ENCODE measurements at regions not wholly inside any gene's neighbourhood (a gene's known extent, or its start where the extent isn't known, plus 50 kb on each side); places are given as distances from the start of the nearest gene placed in this dataset.

- H3K4me1 ChIP-seq (ENCODE audit: control insufficient read depth, extremely low read depth, insufficient read depth, low read length), result no peaks in the 10 kb centered on the region
- dilution Hi-C loops (cut with MboI; ENCODE audit: extremely low pct_ligation_motif_present, low sequenced_read_pairs), result no loop called here
- H3K79me2 ChIP-seq (ENCODE audit: control insufficient read depth, insufficient read depth, low read length), result no peaks in the 10 kb centered on the region
- no peaks in the 10 kb centered on the region for H3K9me3 ChIP-seq (ENCODE audit: control insufficient read depth, low read depth, low read length)
- H3K27me3 ChIP-seq (ENCODE audit: control insufficient read depth, extremely low read depth, insufficient read depth, low read length), result no peaks in the 10 kb centered on the region
- no peaks in the 10 kb centered on the region for H3K9me1 ChIP-seq (ENCODE audit: control insufficient read depth, extremely low read depth, insufficient read depth, low read length)
- no peak overlapping the region for H2AFZ ChIP-seq (ENCODE audit: control insufficient read depth, low read length)
- DNase-seq (ENCODE audit: low read depth, low spot score), result no peak
- H3K4me2 ChIP-seq (ENCODE audit: control insufficient read depth, extremely low read depth, insufficient read depth, low read depth, low read length), result no peak overlapping the region
- TF ChIP-seq CTCF (optimal IDR thresholded peaks at IDR 0.05 in 1 of 3, IDR thresholded peaks at IDR 0.05 in 1 of 3, conservative IDR thresholded peaks at IDR 0.05 in 1 of 3; ENCODE audit: extremely low read depth in 1 of 3, insufficient read depth in 2 of 3, low read length in 3 of 3) (no peak), EZH2 (IDR thresholded peaks at IDR 0.05; ENCODE audit: low read length) (no peak)
- H3K9ac ChIP-seq (ENCODE audit: control insufficient read depth, extremely low read depth, insufficient read depth, low read length), result no peak overlapping the region
- H4K20me1 ChIP-seq (ENCODE audit: control insufficient read depth, extremely low read depth, insufficient read depth, low read length), result no peaks in the 10 kb centered on the region
- H3K36me3 ChIP-seq (ENCODE audit: control insufficient read depth in 2 of 2, extremely low read depth in 1 of 2, insufficient read depth in 2 of 2, low read length in 2 of 2), result no peaks in the 10 kb centered on the region
- H3K27ac ChIP-seq (ENCODE audit: control insufficient read depth, insufficient read depth, low read length), result no peak overlapping the region
- no peak overlapping the region for H3K4me3 ChIP-seq (ENCODE audit: control insufficient read depth in 2 of 3, extremely low read depth in 1 of 3, insufficient read depth in 2 of 3, low read depth in 1 of 3, low read length in 3 of 3)
- no peak for FAIRE-seq
Observed at GRCh38 chr7:95662987-95663386, 66.7 kb upstream of the PDK4 start.

DNA sequence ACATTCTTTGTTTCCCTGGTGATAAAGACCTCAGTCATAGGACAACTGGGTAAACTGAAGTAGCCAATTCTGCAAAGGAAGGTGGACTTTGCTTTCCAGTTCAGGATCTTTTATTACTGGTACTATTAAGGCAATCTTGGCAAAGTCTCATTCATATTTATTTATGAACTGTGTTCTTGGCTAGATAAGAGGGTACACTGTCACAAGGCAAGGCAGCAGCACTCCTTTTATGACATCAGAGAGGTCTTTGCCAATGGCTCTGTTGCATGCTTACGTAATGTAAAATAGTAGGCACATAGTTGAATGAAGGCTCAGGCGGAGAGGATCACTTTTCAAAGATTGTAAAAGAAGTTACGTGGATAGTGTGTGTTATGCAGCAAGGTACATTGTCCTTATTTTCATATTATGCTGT is 63.7 kb upstream of the PDK4 start:
- H3K9me1 ChIP-seq (ENCODE audit: control insufficient read depth, extremely low read depth, insufficient read depth, low read length), result no peaks in the 10 kb centered on the region
- no peak overlapping the region for H3K27ac ChIP-seq (ENCODE audit: control insufficient read depth, insufficient read depth, low read length)
- H4K20me1 ChIP-seq (ENCODE audit: control insufficient read depth, extremely low read depth, insufficient read depth, low read length), result no peaks in the 10 kb centered on the region
- H3K4me2 ChIP-seq (ENCODE audit: control insufficient read depth, extremely low read depth, insufficient read depth, low read depth, low read length), result no peak overlapping the region
- no peaks in the 10 kb centered on the region for H3K36me3 ChIP-seq (ENCODE audit: control insufficient read depth in 2 of 2, extremely low read depth in 1 of 2, insufficient read depth in 2 of 2, low read length in 2 of 2)
- H3K9me3 ChIP-seq (ENCODE audit: control insufficient read depth, low read depth, low read length), result no peaks in the 10 kb centered on the region
- H3K4me1 ChIP-seq (ENCODE audit: control insufficient read depth, extremely low read depth, insufficient read depth, low read length), result no peaks in the 10 kb centered on the region
- no peak overlapping the region for H2AFZ ChIP-seq (ENCODE audit: control insufficient read depth, low read length)
- no peak for DNase-seq (ENCODE audit: low read depth, low spot score)
- dilution Hi-C loops (cut with MboI; ENCODE audit: extremely low pct_ligation_motif_present, low sequenced_read_pairs), result no loop called here
- H3K27me3 ChIP-seq (ENCODE audit: control insufficient read depth, extremely low read depth, insufficient read depth, low read length), result no peaks in the 10 kb centered on the region
- TF ChIP-seq CTCF (optimal IDR thresholded peaks at IDR 0.05 in 1 of 3, IDR thresholded peaks at IDR 0.05 in 1 of 3, conservative IDR thresholded peaks at IDR 0.05 in 1 of 3; ENCODE audit: extremely low read depth in 1 of 3, insufficient read depth in 2 of 3, low read length in 3 of 3), result no peak
- TF ChIP-seq EZH2 (IDR thresholded peaks at IDR 0.05; ENCODE audit: low read length), result no peak
- no peak overlapping the region for H3K9ac ChIP-seq (ENCODE audit: control insufficient read depth, extremely low read depth, insufficient read depth, low read length)
- no peak overlapping the region for H3K4me3 ChIP-seq (ENCODE audit: control insufficient read depth in 2 of 3, extremely low read depth in 1 of 3, insufficient read depth in 2 of 3, low read depth in 1 of 3, low read length in 3 of 3)
- no peaks in the 10 kb centered on the region for H3K79me2 ChIP-seq (ENCODE audit: control insufficient read depth, insufficient read depth, low read length)
- FAIRE-seq, result no peak
